ENCODE measurements at regions not wholly inside any gene's neighbourhood (a gene's known extent, or its start where the extent isn't known, plus 50 kb on each side); places are given as distances from the start of the nearest gene placed in this dataset.
A peak's percentile ranks its signal among the peaks of the same experiment; 100 is the strongest.

DNA sequence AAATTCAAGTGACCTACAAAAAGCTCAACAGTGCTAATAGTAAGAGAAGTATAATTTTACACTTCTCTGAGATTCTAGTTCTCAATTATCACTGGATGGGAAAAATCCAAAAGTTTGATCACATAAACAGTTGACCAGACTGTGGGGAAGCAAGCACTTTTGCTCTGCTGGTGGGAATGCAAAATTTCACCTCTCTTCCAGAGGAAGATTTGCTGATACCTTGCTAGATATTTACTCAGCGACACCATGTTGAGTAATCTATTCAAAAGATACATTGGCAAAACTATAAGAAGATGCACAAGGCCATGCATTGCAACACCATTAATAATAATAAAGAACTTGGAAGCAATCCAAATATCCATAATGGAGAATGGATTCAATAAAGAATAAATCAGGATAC, 204.4 kb downstream of the MREG start:
- H3K27me3 ChIP-seq (ENCODE audit: control insufficient read depth in 1 of 2, insufficient read depth in 2 of 2, low read length in 2 of 2) = no peaks in the 10 kb centered on the region
- H3K4me3 ChIP-seq (ENCODE audit: low read depth in 1 of 2, low read length in 2 of 2) = peak overlapping the region; percentile 23 to 26
- no peaks in the 10 kb centered on the region for H3K36me3 ChIP-seq (ENCODE audit: control insufficient read depth in 1 of 2, insufficient read depth in 2 of 2, low read length in 2 of 2)
- no peaks in the 10 kb centered on the region for H3K9me3 ChIP-seq (ENCODE audit: control insufficient read depth in 1 of 2, low read length in 2 of 2)
- no peak overlapping the region for H3K9ac ChIP-seq (ENCODE audit: low read depth in 1 of 2, low read length in 2 of 2)
- no peak overlapping the region for H3K27ac ChIP-seq (ENCODE audit: low read depth, low read length)
- H3K4me1 ChIP-seq (ENCODE audit: control insufficient read depth in 1 of 2, insufficient read depth in 2 of 2, low read length in 2 of 2) = peaks cover 3 to 4% of the 10 kb centered on the region in 2 donors

DNA sequence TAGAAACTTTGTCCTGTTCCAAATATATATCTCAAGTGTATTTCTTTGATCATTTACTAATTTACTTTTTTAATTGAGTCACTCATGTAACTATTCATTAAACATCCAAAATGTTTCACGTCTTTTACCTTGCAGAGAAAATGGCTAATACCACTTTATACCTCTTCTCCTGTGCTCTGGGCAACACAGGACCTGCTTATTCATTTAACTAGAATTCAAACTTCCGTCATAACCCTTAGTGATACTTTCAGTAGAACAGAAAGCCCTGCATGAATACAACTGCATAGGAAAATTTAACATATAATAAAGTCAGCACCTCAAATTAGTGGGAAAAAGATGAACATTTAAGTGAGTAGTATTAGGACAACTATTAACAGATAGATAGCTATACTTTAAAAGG, 205.2 kb downstream of the MREG start:
- Histone ChIP-seq H3K9me3 (ENCODE audit: control insufficient read depth in 1 of 2, low read length in 2 of 2) (no peaks in the 10 kb centered on the region), H3K9ac (ENCODE audit: low read depth in 1 of 2, low read length in 2 of 2) (no peak overlapping the region), H3K4me3 (ENCODE audit: low read depth in 1 of 2, low read length in 2 of 2) (no peak overlapping the region), H3K27ac (ENCODE audit: low read depth, low read length) (no peak overlapping the region), H3K36me3 (ENCODE audit: control insufficient read depth in 1 of 2, insufficient read depth in 2 of 2, low read length in 2 of 2) (no peaks in the 10 kb centered on the region), H3K27me3 (ENCODE audit: control insufficient read depth in 1 of 2, insufficient read depth in 2 of 2, low read length in 2 of 2) (no peaks in the 10 kb centered on the region), H3K4me1 (ENCODE audit: control insufficient read depth in 1 of 2, insufficient read depth in 2 of 2, low read length in 2 of 2) (peaks cover 3 to 4% of the 10 kb centered on the region in 2 donors)

DNA sequence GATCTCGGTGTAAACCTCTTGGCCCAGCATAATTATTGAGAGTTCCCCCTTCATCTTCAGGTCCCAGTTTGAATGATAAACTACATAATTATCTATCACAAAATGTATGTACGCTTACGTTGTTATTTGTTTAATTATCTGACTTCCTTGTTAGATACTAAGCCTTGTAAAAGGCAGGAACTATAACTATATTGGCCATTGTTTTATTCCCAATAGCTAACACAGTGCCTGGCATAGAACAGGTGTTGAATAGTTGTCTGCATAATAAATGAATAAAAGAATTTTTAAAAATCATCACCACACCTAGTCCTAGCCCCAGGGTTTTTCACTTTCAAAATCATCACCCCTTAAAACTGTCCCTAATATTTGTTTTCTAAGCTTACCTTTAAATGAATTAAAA, 207.9 kb downstream of the MREG start:
- no peak overlapping the region for H3K9ac ChIP-seq (ENCODE audit: low read depth in 1 of 2, low read length in 2 of 2)
- no peaks in the 10 kb centered on the region for H3K9me3 ChIP-seq (ENCODE audit: control insufficient read depth in 1 of 2, low read length in 2 of 2)
- no peak overlapping the region for H3K27ac ChIP-seq (ENCODE audit: low read depth, low read length)
- H3K4me1 ChIP-seq (ENCODE audit: control insufficient read depth in 1 of 2, insufficient read depth in 2 of 2, low read length in 2 of 2) = peaks cover 0 to 4% of the 10 kb centered on the region in 2 donors
- no peak overlapping the region for H3K4me3 ChIP-seq (ENCODE audit: low read depth in 1 of 2, low read length in 2 of 2)
- no peaks in the 10 kb centered on the region for H3K36me3 ChIP-seq (ENCODE audit: control insufficient read depth in 1 of 2, insufficient read depth in 2 of 2, low read length in 2 of 2)
- no peaks in the 10 kb centered on the region for H3K27me3 ChIP-seq (ENCODE audit: control insufficient read depth in 1 of 2, insufficient read depth in 2 of 2, low read length in 2 of 2)

DNA sequence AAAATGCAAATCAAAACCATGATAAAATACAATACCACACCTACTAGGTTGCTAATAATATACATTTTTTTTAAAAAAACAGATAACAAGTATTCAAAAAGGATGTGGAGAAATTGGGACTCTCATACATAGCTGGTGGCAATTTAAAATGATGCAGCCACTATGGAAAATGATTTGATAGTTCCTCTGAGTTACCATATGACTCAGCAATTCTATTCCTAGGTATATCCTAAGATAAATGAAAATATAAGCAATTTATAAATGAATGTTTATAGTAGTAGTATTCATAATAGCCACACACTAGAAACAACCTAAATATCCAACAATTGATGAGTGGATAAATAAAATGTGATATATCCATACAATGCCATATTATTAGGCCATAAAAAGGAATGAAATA, 210.2 kb downstream of the MREG start:
- Histone ChIP-seq H3K27ac (ENCODE audit: low read depth, low read length) (no peak overlapping the region), H3K4me1 (ENCODE audit: control insufficient read depth in 1 of 2, insufficient read depth in 2 of 2, low read length in 2 of 2) (no peaks in the 10 kb centered on the region), H3K36me3 (ENCODE audit: control insufficient read depth in 1 of 2, insufficient read depth in 2 of 2, low read length in 2 of 2) (no peaks in the 10 kb centered on the region), H3K27me3 (ENCODE audit: control insufficient read depth in 1 of 2, insufficient read depth in 2 of 2, low read length in 2 of 2) (no peaks in the 10 kb centered on the region), H3K9ac (ENCODE audit: low read depth in 1 of 2, low read length in 2 of 2) (no peak overlapping the region), H3K9me3 (ENCODE audit: control insufficient read depth in 1 of 2, low read length in 2 of 2) (no peaks in the 10 kb centered on the region), H3K4me3 (ENCODE audit: low read depth in 1 of 2, low read length in 2 of 2) (no peak overlapping the region)

DNA sequence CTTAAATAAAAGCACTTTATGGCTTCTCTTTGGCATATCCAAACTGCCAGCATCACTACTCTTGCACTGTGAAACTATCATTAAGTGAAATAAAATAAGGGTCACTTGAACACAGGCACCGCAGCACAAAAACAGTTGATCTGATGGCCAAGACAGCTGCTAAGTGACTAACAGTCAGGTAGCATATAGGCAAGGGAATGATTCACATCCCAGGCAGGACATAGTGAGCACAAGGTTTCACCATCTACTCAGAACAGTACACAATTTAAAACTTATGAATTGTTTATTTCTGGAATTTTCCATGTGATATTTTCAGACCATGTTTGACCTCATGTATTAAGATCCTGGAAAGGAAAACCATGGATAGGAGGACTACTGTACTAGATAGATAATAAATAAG, 214.2 kb downstream of the MREG start:
- Histone ChIP-seq H3K27me3 (ENCODE audit: control insufficient read depth in 1 of 2, insufficient read depth in 2 of 2, low read length in 2 of 2) (no peaks in the 10 kb centered on the region), H3K4me3 (ENCODE audit: low read depth in 1 of 2, low read length in 2 of 2) (no peak overlapping the region), H3K9me3 (ENCODE audit: control insufficient read depth in 1 of 2, low read length in 2 of 2) (no peaks in the 10 kb centered on the region), H3K27ac (ENCODE audit: low read depth, low read length) (no peak overlapping the region), H3K36me3 (ENCODE audit: control insufficient read depth in 1 of 2, insufficient read depth in 2 of 2, low read length in 2 of 2) (no peaks in the 10 kb centered on the region), H3K9ac (ENCODE audit: low read depth in 1 of 2, low read length in 2 of 2) (no peak overlapping the region), H3K4me1 (ENCODE audit: control insufficient read depth in 1 of 2, insufficient read depth in 2 of 2, low read length in 2 of 2) (no peaks in the 10 kb centered on the region)

DNA sequence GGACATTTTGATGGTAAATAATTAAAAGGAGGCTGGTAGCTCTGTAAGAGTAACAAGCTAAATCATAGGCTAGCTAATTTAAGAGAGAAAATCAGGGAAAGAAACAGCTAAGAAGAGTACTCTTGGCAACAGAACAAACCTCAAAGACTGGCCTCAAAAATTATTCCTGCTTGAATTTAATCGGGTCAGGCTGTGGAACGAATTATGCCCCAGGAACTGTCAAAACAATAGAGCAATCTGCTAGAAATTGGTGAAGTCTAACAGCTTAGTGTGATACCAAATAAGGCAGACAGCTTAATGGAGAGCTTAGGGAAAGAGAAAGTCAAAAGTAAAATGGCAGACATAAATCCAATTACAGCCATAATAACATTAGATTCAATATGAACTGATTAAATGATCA, 215.7 kb downstream of the MREG start:
- H3K9me3 ChIP-seq (ENCODE audit: control insufficient read depth in 1 of 2, low read length in 2 of 2) = no peaks in the 10 kb centered on the region
- H3K36me3 ChIP-seq (ENCODE audit: control insufficient read depth in 1 of 2, insufficient read depth in 2 of 2, low read length in 2 of 2) = no peaks in the 10 kb centered on the region
- no peak overlapping the region for H3K4me3 ChIP-seq (ENCODE audit: low read depth in 1 of 2, low read length in 2 of 2)
- H3K4me1 ChIP-seq (ENCODE audit: control insufficient read depth in 1 of 2, insufficient read depth in 2 of 2, low read length in 2 of 2) = no peaks in the 10 kb centered on the region
- H3K27me3 ChIP-seq (ENCODE audit: control insufficient read depth in 1 of 2, insufficient read depth in 2 of 2, low read length in 2 of 2) = no peaks in the 10 kb centered on the region
- no peak overlapping the region for H3K9ac ChIP-seq (ENCODE audit: low read depth in 1 of 2, low read length in 2 of 2)
- no peak overlapping the region for H3K27ac ChIP-seq (ENCODE audit: low read depth, low read length)

DNA sequence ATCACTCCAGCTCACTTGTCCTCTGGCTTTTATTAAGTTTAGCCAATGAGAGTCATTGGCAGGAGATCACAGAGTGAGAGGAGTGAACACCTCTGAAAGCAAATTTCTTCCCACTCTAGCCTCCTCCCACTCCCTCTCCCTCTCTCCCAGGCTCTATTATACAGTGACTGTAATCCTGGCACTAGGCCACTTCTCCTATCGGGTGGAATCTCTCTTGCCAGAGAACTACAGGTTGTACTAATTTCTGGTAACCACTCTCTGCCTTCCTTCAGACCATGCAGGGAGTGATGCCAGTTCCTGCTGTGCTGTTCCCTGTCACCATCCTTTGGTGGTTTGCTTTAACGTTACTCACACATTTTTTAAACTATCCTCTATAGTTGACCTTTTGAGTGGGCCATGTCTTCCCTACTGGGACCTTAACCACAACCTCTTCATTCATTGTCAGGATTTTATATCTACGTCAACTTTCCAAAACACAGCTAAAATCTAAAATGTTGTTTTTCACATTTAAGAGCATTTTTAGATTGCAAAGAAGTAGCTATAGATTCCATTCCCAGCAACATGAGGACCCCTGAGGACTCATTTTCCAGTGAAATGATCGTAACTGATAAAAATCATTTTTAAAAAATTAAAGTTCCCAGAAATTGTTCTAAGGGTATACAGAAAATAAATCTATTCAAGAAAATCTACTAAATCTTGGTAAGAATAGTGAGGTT, 217.1 kb downstream of the MREG start:
- no peaks in the 10 kb centered on the region for H3K36me3 ChIP-seq (ENCODE audit: control insufficient read depth in 1 of 2, insufficient read depth in 2 of 2, low read length in 2 of 2)
- no peaks in the 10 kb centered on the region for H3K27me3 ChIP-seq (ENCODE audit: control insufficient read depth in 1 of 2, insufficient read depth in 2 of 2, low read length in 2 of 2)
- H3K9ac ChIP-seq (ENCODE audit: low read depth in 1 of 2, low read length in 2 of 2) = no peak overlapping the region
- H3K27ac ChIP-seq (ENCODE audit: low read depth, low read length) = no peak overlapping the region
- H3K4me3 ChIP-seq (ENCODE audit: low read depth in 1 of 2, low read length in 2 of 2) = no peak overlapping the region
- no peaks in the 10 kb centered on the region for H3K4me1 ChIP-seq (ENCODE audit: control insufficient read depth in 1 of 2, insufficient read depth in 2 of 2, low read length in 2 of 2)
- H3K9me3 ChIP-seq (ENCODE audit: control insufficient read depth in 1 of 2, low read length in 2 of 2) = no peaks in the 10 kb centered on the region

DNA sequence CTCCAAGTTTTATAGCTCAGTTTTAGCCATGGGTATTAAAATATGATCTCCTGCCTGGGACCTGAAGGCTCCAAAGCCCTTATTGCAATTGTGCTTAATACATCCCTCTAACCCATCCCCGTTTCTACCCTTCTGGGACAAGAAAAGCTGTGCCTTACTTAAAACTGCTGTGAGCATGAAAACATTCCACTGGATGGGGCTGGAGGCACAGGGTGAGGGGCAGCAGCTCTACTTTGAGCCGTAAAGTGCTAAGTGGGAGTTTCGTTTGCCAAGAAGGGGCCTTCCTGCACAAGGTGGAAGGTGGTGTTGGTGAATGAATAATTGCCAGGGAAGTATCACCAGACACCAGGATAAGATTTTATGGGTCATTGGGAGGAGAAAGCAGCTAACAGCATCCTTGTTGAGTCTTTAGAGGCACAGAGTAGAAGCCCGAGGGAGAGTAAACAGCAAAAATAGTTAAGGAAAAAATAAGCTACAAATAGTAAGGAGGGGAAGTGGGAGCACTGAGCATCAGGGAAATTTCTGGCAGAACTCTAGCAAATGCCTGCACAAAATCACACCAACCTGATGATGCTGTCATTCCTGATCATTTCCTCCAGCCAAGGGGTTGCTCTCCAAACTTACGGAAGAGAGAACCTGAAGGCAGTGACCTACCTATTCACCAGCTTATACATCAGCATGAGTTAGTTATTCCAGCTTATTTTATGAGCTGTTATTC, 218.4 kb downstream of the MREG start:
- Histone ChIP-seq H3K9me3 (ENCODE audit: control insufficient read depth in 1 of 2, low read length in 2 of 2) (no peaks in the 10 kb centered on the region), H3K27ac (ENCODE audit: low read depth, low read length) (no peak overlapping the region)

DNA sequence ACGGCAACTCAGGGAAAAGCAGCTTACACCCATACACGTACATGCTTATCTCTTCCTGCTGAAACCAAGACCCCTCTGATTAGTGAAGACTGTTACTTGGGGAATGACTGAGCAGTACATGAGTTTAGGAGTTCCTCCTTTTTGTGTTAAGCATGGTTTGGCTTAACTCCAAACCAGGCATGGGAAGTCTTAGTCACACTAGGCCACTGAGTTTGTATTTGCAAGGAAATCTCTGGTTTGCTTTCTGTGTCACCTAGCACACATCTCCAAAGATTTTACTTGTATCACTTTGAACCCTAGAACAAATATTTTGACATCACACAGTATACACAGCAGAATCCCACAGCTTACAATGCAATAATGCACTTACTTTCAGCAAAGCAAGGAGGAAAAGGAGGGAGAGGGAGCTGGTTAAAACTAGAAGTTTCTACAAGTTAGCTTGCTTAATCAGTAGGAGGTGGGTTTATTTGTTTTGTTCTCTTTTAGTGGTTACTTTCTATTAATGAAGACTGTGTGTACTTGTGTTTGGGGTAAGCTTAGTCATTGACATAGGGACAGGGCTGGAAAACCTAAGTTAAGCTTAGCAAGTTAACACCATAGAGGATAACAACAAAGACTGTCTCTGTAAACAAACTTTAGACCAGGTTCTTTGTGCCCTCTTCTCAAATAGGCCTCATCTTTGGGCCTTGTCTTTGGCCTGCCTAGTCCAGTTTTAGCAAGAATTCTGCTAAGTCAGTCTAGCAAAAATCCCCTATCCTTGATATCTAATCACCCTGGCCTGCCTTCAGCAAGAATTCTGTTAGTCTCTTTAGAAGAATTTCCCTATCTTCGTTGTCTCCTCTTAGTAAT, 219.4 kb downstream of the MREG start:
- Histone ChIP-seq H3K27me3 (ENCODE audit: control insufficient read depth in 1 of 2, insufficient read depth in 2 of 2, low read length in 2 of 2) (no peaks in the 10 kb centered on the region), H3K27ac (ENCODE audit: low read depth, low read length) (no peak overlapping the region), H3K9me3 (ENCODE audit: control insufficient read depth in 1 of 2, low read length in 2 of 2) (no peaks in the 10 kb centered on the region), H3K4me3 (ENCODE audit: low read depth in 1 of 2, low read length in 2 of 2) (no peak overlapping the region), H3K36me3 (ENCODE audit: control insufficient read depth in 1 of 2, insufficient read depth in 2 of 2, low read length in 2 of 2) (no peaks in the 10 kb centered on the region), H3K4me1 (ENCODE audit: control insufficient read depth in 1 of 2, insufficient read depth in 2 of 2, low read length in 2 of 2) (no peaks in the 10 kb centered on the region), H3K9ac (ENCODE audit: low read depth in 1 of 2, low read length in 2 of 2) (no peak overlapping the region)

More for the DNA sequence above, 218.4 kb downstream of the MREG start:
- no peaks in the 10 kb centered on the region for H3K4me1 ChIP-seq (ENCODE audit: control insufficient read depth in 1 of 2, insufficient read depth in 2 of 2, low read length in 2 of 2)
- no peaks in the 10 kb centered on the region for H3K36me3 ChIP-seq (ENCODE audit: control insufficient read depth in 1 of 2, insufficient read depth in 2 of 2, low read length in 2 of 2)
- H3K4me3 ChIP-seq (ENCODE audit: low read depth in 1 of 2, low read length in 2 of 2) = no peak overlapping the region
- no peaks in the 10 kb centered on the region for H3K27me3 ChIP-seq (ENCODE audit: control insufficient read depth in 1 of 2, insufficient read depth in 2 of 2, low read length in 2 of 2)
- H3K9ac ChIP-seq (ENCODE audit: low read depth in 1 of 2, low read length in 2 of 2) = no peak overlapping the region

DNA sequence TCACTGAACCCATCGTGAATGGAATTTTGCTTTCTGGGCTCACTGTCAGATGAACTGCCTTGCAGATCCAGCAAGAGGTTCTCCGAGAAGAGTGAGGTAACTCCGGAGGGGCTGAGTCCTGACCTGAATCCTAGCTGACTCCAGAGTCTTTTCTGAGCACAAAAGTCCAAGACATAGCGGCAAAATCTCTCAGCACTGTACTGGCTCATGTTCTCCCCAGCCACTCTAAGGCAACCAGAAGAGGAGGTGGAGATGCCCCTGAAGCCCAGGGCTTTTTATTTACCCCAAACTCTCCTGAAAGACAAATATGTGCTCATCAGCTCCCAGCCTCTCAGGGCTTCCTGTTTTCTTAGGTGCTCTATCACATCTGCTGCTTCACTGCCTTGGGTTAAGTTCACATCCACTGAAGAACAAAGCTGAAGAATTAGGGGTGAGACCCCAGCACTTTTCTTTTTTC, 221.8 kb downstream of the MREG start:
- no peak overlapping the region for H3K4me3 ChIP-seq (ENCODE audit: low read depth in 1 of 2, low read length in 2 of 2)

More for the DNA sequence above, 221.8 kb downstream of the MREG start:
- Histone ChIP-seq H3K27me3 (ENCODE audit: control insufficient read depth in 1 of 2, insufficient read depth in 2 of 2, low read length in 2 of 2) (no peaks in the 10 kb centered on the region), H3K9me3 (ENCODE audit: control insufficient read depth in 1 of 2, low read length in 2 of 2) (no peaks in the 10 kb centered on the region), H3K4me1 (ENCODE audit: control insufficient read depth in 1 of 2, insufficient read depth in 2 of 2, low read length in 2 of 2) (no peaks in the 10 kb centered on the region), H3K9ac (ENCODE audit: low read depth in 1 of 2, low read length in 2 of 2) (no peak overlapping the region), H3K36me3 (ENCODE audit: control insufficient read depth in 1 of 2, insufficient read depth in 2 of 2, low read length in 2 of 2) (no peaks in the 10 kb centered on the region), H3K27ac (ENCODE audit: low read depth, low read length) (no peak overlapping the region)

All from duodenal mucosa (tissue), 2 donors.